Brain microvascular endothelial cell (primary cell): ENCODE measurements at regions not wholly inside any gene's neighbourhood (a gene's known extent, or its start where the extent isn't known, plus 50 kb on each side); places are given as distances from the start of the nearest gene placed in this dataset.

Experiments
- DNase-seq: peaks from one replicate; pipeline ENCODE4 v3.0.0-alpha.2; 2020
- H3K27ac ChIP-seq: fragments of 250-450 bp; sonication (Bioruptor Pico); 2 replicates; pipeline ENCODE4 v1.5.1; 2020; ENCODE audit warnings: mild to moderate bottlenecking, moderate library complexity
- H3K27me3 ChIP-seq: fragments of 250-450 bp; sonication (Bioruptor Pico); replicated peaks from 2 replicates; pipeline ENCODE4 v1.5.1; 2020; ENCODE audit warnings: mild to moderate bottlenecking
- H3K36me3 ChIP-seq: fragments of 250-450 bp; sonication (Bioruptor Pico); replicated peaks from 2 replicates; pipeline ENCODE4 v1.5.1; 2020; ENCODE audit warnings: mild to moderate bottlenecking
- H3K4me3 ChIP-seq: 2 replicates; pipeline ENCODE4 v1.5.1; 2011; ENCODE audit warnings: low read depth, mild to moderate bottlenecking, control low read depth, low read length, moderate library complexity
- in situ Hi-C: cut with HindIII; loops from 2 replicates; pipeline ENCODE4 v1.10.0; 2017; ENCODE audit warnings: low sequenced_read_pairs, low pct_ligation_motif_present
- TF ChIP-seq, protein P1 (sequence below): IDR thresholded peaks from 2 replicates; pipeline ENCODE4 v1.5.1; 2011; ENCODE audit warnings: low read depth, mild to moderate bottlenecking, moderate library complexity, low read length, control low read depth, inconsistent platforms; ENCODE audit errors: missing control alignments

DNA sequence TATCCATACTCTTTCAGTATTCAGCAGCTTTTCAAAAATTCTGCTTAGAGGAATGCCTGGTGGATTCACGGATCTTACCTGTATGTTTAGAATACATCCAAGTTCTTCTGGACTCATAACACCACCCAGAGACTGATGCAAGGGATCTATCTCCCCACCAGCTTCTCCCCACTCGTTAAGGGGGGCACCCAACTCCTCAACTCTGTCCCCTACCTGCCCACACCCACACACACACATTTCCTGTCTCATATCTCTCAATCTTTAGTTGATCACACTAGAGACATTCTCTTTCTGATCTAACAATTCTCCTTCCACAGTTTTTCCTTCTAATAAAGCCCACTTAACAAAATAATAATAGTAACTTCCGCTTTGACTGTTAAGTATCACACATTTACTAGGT lies 110.1 kb downstream of the DLEU7 start:
- Histone ChIP-seq H3K36me3 (no peaks in the 10 kb centered on the region), H3K27ac (no peak overlapping the region), H3K4me3 (no peak overlapping the region), H3K27me3 (no peaks in the 10 kb centered on the region)
- in situ Hi-C loops = no loop called here
- no peak for DNase-seq
- TF ChIP-seq, protein P1, sequence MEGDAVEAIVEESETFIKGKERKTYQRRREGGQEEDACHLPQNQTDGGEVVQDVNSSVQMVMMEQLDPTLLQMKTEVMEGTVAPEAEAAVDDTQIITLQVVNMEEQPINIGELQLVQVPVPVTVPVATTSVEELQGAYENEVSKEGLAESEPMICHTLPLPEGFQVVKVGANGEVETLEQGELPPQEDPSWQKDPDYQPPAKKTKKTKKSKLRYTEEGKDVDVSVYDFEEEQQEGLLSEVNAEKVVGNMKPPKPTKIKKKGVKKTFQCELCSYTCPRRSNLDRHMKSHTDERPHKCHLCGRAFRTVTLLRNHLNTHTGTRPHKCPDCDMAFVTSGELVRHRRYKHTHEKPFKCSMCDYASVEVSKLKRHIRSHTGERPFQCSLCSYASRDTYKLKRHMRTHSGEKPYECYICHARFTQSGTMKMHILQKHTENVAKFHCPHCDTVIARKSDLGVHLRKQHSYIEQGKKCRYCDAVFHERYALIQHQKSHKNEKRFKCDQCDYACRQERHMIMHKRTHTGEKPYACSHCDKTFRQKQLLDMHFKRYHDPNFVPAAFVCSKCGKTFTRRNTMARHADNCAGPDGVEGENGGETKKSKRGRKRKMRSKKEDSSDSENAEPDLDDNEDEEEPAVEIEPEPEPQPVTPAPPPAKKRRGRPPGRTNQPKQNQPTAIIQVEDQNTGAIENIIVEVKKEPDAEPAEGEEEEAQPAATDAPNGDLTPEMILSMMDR = no peak

DNA sequence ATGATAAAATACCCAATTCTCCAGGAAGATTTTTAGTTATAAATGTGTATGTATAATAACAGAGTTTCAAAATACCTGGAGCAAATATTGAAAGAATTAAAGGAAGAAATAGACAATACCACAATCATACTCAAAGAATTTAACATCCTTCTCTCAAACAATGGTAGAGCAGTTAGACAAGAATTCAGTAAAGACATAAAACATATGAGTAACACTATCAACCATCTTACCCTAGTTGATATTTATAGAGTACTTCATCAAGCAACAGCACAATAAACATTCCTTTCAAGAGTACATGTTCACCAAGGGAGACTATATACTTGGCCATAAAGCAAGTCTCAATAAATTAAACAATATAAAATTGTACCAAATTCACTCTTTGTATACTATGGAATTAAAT lies 108.4 kb downstream of the DLEU7 start:
- TF ChIP-seq, protein P1 = no peak
- H3K36me3 ChIP-seq = no peaks in the 10 kb centered on the region
- no peaks in the 10 kb centered on the region for H3K27me3 ChIP-seq
- no peak for DNase-seq
- in situ Hi-C loops = no loop called here
- no peak overlapping the region for H3K27ac ChIP-seq
- H3K4me3 ChIP-seq = no peak overlapping the region

DNA sequence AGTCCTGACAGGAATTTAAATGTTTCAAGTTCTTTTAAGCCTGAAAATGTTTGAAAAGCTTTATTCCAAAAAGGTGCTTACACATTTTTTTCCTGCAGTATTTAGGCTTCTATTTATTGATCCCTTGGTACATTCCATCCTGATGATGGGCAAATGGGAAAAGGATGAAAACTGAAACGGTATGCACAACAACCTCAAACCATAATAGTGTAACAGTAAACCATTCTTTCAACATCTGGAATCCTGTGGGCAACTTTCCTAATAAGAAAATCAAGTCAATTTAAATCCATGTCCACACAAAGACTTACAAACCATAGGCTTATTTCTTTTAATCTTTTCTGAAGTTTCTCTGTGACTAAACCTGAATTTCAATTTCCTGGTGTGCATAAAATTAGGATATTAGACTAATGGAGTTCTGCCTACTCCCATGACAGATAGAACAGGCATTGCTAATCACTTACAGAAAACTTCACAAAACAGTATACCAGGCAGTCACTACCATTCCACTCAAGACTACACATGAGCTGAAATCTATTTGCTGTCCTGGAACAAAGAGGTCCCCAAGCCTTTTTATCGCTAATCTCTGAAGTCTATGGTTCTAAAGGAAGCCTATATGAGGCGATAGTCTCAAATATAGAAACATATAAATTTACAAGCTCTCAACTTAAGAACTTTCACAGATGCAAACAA lies 103.3 kb downstream of the DLEU7 start:
- in situ Hi-C loops = no loop called here
- TF ChIP-seq, protein P1 = no peak
- Histone ChIP-seq H3K27ac (no peak overlapping the region), H3K4me3 (no peak overlapping the region), H3K27me3 (no peaks in the 10 kb centered on the region), H3K36me3 (no peaks in the 10 kb centered on the region)
- DNase-seq = no peak

DNA sequence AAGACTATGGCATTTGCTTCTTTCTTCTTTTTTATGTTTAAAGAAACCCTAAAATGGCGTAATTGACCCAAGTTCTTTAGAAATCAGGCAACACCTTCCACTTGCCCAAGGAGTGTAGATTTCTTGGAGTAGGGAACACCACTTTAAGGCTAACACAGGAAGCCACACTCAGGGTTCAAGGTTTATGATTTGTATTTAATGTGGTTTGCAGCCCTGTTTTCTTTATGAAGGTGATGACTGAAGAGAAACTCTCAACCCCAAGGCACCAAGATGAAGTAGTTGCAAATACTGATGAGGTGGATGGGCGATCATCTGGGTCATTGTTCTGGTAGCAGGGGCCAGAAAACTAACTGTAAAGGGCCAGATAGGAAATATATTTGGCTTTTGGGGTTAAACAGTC lies 101.1 kb downstream of the DLEU7 start:
- Histone ChIP-seq H3K4me3 (no peak overlapping the region), H3K36me3 (no peaks in the 10 kb centered on the region), H3K27ac (no peak overlapping the region), H3K27me3 (no peaks in the 10 kb centered on the region)
- TF ChIP-seq, protein P1 = no peak
- no peak for DNase-seq
- in situ Hi-C loops = no loop called here

DNA sequence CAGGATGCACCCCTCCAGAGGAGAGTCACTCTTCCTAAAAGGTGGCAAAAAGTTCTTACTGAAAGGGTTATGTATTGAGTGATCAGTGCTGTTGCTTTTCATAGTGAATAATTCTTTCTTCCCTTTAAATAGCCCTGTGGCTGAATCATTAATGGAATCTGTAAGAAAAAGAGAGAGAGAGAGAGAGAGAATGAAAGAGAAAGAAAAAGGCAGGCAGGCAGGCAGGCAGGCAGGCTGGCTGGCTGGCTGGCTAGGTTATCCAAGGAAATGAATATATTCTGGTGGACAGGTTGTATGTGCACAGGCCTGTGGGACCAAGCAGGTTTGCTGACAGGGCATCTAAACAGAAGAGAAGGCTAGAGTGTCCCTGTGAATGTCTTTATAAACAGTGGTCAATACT lies 100.5 kb downstream of the DLEU7 start:
- Histone ChIP-seq H3K36me3 (no peaks in the 10 kb centered on the region), H3K4me3 (no peak overlapping the region), H3K27ac (no peak overlapping the region), H3K27me3 (no peaks in the 10 kb centered on the region)
- TF ChIP-seq, protein P1 = no peak
- in situ Hi-C loops = no loop called here
- no peak for DNase-seq

DNA sequence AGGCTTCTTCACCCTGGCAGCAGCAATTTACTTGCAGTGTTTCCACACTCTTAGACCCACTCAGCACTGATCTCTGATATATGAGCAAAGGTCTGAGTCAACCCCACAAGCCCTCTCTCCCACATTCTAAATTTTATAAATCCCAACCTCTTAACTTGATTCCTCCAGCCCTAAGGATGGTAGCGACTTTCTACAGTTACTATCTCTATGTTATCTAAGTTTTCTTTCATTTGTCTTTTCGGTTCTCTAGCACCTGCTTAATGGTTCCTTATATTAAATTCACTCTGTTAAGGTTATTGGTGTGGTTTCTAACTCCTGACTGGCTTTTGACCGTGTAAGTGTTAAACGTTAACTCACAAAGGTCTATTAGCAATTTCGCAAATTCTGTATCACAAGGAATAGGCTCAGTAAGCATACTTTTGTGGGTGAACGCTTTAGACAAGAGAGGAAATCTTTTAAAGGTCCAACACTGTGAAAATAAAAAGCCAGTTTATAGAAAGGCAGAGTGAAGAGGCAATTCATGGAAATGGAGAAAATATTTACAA lies 99.3 kb downstream of the DLEU7 start:
- in situ Hi-C loops = no loop called here
- Histone ChIP-seq H3K27ac (no peak overlapping the region), H3K27me3 (no peaks in the 10 kb centered on the region), H3K36me3 (no peaks in the 10 kb centered on the region), H3K4me3 (no peak overlapping the region)
- no peak for DNase-seq
- TF ChIP-seq, protein P1 = no peak
